Spleen (tissue), 11 donors: ENCODE measurements at regions not wholly inside any gene's neighbourhood (a gene's known extent, or its start where the extent isn't known, plus 50 kb on each side); places are given as distances from the start of the nearest gene placed in this dataset.

Experiments
- DNase-seq: peaks from one replicate; pipeline ENCODE4 v3.0.0-alpha.2; 2020
- H3K27ac ChIP-seq, 8 donors: fragments of 200-600 bp; sonication (generic) in 7 of 8; 1 replicate in 4 of 8; 2 replicates in 4 of 8; pipeline versions ENCODE4 v1.5.0 to v1.8.0; 2016 to 2021; ENCODE audit warnings: inconsistent platforms in 4 of 8, mild to moderate bottlenecking in 4 of 8, moderate library complexity in 1 of 8
- H3K27me3 ChIP-seq, 7 donors: fragments of 200-600 bp; sonication (generic) in 6 of 7; replicated peaks in 1 of 7; 1 replicate in 4 of 7; 2 replicates in 3 of 7; pipeline versions ENCODE4 v1.5.0 to v1.8.0; 2016 to 2021; ENCODE audit warnings: inconsistent platforms in 3 of 7, mild to moderate bottlenecking in 1 of 7
- H3K36me3 ChIP-seq, 6 donors: fragments of 200-600 bp; sonication (generic) in 5 of 6; 1 replicate in 4 of 6; 2 replicates in 2 of 6; pipeline versions ENCODE4 v1.5.0 to v1.8.0; 2016 to 2021; ENCODE audit warnings: inconsistent platforms in 2 of 6
- H3K4me1 ChIP-seq, 6 donors: fragments of 200-600 bp; sonication (generic) in 5 of 6; 1 replicate in 3 of 6; 2 replicates in 3 of 6; pipeline versions ENCODE4 v1.5.0 to v1.8.0; 2016 to 2021; ENCODE audit warnings: inconsistent platforms in 3 of 6
- H3K4me3 ChIP-seq, 8 donors: fragments of 200-600 bp; sonication (generic) in 7 of 8; 1 replicate in 4 of 8; 2 replicates in 4 of 8; pipeline versions ENCODE4 v1.5.0 to v1.8.0; 2016 to 2021; ENCODE audit warnings: inconsistent platforms in 4 of 8, mild to moderate bottlenecking in 4 of 8, moderate library complexity in 2 of 8
- H3K9me3 ChIP-seq, 8 donors: fragments of 200-600 bp; sonication (generic) in 7 of 8; 1 replicate in 4 of 8; 2 replicates in 4 of 8; pipeline versions ENCODE4 v1.5.0 to v1.8.0; 2016 to 2021; ENCODE audit warnings: inconsistent platforms in 4 of 8
- POLR2A ChIP-seq, 3 donors: fragments of 450-650 bp; IDR thresholded peaks; one replicate each; pipeline ENCODE4 v1.5.1; 2017; ENCODE audit warnings: antibody characterized with exemption in 3 of 3, mild to moderate bottlenecking in 1 of 3
- POLR2AphosphoS5 ChIP-seq, 3 donors: sonication (generic); formaldehyde crosslinking; IDR thresholded peaks; one replicate each; pipeline ENCODE4 v1.5.1; 2017; ENCODE audit warnings: antibody characterized with exemption in 3 of 3
- WGBS, 5 donors: extraction: QIAGEN DNeasy Blood & Tissue Kit in 3 of 5; methylation state at CpG; one replicate each; pipeline versions ENCODE4 v1.1.5 to v1.1.7; 2013 to 2018; 5-methylcytosine and 5-hydroxymethylcytosine counted together
- intact Hi-C: fragments of 100-400 bp; cut with DNase I; formaldehyde crosslinking; loops from one replicate; pipeline ENCODE4 v1.15.0; 2023; ENCODE audit warnings: low total_unique reads
- TF ChIP-seq, protein P1 (sequence below), 11 experiments: fragments of 200-600 bp in 7 of 11; fragments of 450-650 bp in 4 of 11; sonication (generic) in 4 of 11; IDR thresholded peaks in 8 of 11; conservative IDR thresholded peaks in 3 of 11; 1 replicate in 7 of 11; 2 replicates in 4 of 11; pipeline versions ENCODE4 v1.4.0 to v1.8.0; 2016 to 2021; ENCODE audit warnings: antibody characterized with exemption in 11 of 11, inconsistent platforms in 4 of 11, mild to moderate bottlenecking in 1 of 11
- donor health status: healthy with polysubstance abuse.
- donor health status: DM: no; HTN: no; CAD: no; lungs with moderate emphysema.
- donor health status: DM: no; HTN: no; CAD: no.
- donor health status: Bipolar disorder and iron deficiency.
- donor health status: healthy.
- donor health status: DM: no; HTN: no; CAD: no.
- donor health status: DM: yes; HTN: yes; CAD: no.

DNA sequence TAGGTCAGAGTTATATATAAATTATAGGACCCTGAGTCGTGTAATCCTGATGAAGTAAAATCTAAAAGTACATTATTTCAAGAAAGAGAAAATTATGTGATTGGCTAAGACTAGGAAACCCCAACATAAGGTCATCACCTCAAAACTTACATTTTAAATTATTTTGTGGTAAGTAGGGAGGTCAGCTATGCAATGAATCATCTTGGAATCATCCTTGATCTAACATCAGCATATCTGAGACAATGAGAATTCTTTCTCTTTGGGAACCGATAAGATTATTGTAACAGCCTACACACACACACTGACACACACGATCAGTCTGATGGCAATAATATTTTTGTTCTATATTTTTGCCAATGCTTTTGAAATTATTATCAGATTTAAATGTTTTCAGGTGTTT lies 904.8 kb upstream of the CHAC2 start:
- WGBS, 5 donors = 80 to 91% (median 87%) methylated on average over 3 of the region's 3 CpGs
- no peak for TF ChIP-seq POLR2A (IDR thresholded peaks at IDR 0.05)
- TF ChIP-seq, protein P1, sequence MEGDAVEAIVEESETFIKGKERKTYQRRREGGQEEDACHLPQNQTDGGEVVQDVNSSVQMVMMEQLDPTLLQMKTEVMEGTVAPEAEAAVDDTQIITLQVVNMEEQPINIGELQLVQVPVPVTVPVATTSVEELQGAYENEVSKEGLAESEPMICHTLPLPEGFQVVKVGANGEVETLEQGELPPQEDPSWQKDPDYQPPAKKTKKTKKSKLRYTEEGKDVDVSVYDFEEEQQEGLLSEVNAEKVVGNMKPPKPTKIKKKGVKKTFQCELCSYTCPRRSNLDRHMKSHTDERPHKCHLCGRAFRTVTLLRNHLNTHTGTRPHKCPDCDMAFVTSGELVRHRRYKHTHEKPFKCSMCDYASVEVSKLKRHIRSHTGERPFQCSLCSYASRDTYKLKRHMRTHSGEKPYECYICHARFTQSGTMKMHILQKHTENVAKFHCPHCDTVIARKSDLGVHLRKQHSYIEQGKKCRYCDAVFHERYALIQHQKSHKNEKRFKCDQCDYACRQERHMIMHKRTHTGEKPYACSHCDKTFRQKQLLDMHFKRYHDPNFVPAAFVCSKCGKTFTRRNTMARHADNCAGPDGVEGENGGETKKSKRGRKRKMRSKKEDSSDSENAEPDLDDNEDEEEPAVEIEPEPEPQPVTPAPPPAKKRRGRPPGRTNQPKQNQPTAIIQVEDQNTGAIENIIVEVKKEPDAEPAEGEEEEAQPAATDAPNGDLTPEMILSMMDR (IDR thresholded peaks at IDR 0.05 in 8 of 11, conservative IDR thresholded peaks at IDR 0.05 in 3 of 11) = no peak
- no peak for TF ChIP-seq POLR2AphosphoS5 (IDR thresholded peaks at IDR 0.05)
- Histone ChIP-seq H3K27me3 (no peaks in the 10 kb centered on the region), H3K9me3 (no peaks in the 10 kb centered on the region), H3K36me3 (no peaks in the 10 kb centered on the region), H3K4me1 (no peaks in the 10 kb centered on the region), H3K27ac (no peak overlapping the region), H3K4me3 (no peak overlapping the region)
- DNase-seq = no peak
- intact Hi-C loops = no loop called here

DNA sequence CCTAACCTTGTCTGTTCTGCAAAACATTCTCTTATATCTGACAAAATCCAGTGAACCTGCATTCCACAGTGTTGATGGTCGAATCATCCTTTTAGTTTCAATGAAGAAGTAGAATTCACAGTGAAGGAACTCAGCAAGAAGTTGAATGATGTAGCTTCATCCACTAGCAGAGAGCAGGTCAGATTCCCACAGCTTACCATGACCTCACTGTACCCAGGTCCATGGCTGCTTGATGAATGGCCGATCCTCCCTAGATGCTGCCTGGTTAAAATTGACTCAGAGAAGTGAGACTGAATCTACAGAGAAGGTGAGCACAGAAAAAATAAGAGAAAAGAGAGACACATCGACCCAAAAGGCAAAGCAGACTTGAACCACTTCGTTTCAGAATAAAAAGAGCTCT lies 906.0 kb upstream of the CHAC2 start:
- H3K4me1 ChIP-seq = no peaks in the 10 kb centered on the region
- no peaks in the 10 kb centered on the region for H3K36me3 ChIP-seq
- TF ChIP-seq, protein P1 (IDR thresholded peaks at IDR 0.05 in 8 of 11, conservative IDR thresholded peaks at IDR 0.05 in 3 of 11) = no peak
- no peak for TF ChIP-seq POLR2AphosphoS5 (IDR thresholded peaks at IDR 0.05)
- TF ChIP-seq POLR2A (IDR thresholded peaks at IDR 0.05) = no peak
- no peak for DNase-seq
- H3K9me3 ChIP-seq = no peaks in the 10 kb centered on the region
- intact Hi-C loops = no loop called here
- H3K27me3 ChIP-seq = no peaks in the 10 kb centered on the region
- no peak overlapping the region for H3K4me3 ChIP-seq
- 62 to 71% (median 65%) methylated on average over 4 of the region's 4 CpGs for WGBS, 5 donors
- H3K27ac ChIP-seq = no peak overlapping the region

DNA sequence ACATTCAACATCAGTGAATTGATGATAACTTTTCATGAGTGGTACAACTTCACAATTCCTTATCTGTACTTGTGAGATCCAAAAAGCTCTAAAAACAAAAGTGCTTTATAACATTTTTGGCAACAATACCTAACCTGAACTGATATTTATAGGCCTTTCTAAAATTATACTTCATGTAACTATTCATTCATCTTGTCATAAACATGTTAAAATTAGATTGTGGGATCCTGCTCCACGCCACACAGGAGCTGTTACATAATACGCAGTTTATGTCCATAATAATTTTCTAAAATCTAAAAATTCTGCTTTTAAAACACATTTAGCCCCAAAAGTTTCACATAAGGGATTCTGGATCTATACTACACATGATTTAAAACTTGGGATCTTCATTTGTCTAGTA lies 908.5 kb upstream of the CHAC2 start:
- H3K36me3 ChIP-seq = no peaks in the 10 kb centered on the region
- WGBS, 5 donors = 38 to 61% (median 54%) methylated on average over 2 of the region's 2 CpGs
- intact Hi-C loops = no loop called here
- no peaks in the 10 kb centered on the region for H3K4me1 ChIP-seq
- no peak for DNase-seq
- no peak for TF ChIP-seq POLR2A (IDR thresholded peaks at IDR 0.05)
- TF ChIP-seq POLR2AphosphoS5 (IDR thresholded peaks at IDR 0.05) = no peak
- TF ChIP-seq, protein P1 (IDR thresholded peaks at IDR 0.05 in 8 of 11, conservative IDR thresholded peaks at IDR 0.05 in 3 of 11) = no peak
- no peak overlapping the region for H3K27ac ChIP-seq
- no peak overlapping the region for H3K4me3 ChIP-seq
- H3K27me3 ChIP-seq = no peaks in the 10 kb centered on the region
- H3K9me3 ChIP-seq = peaks cover 0 to 2% (median 0%) of the 10 kb centered on the region in 8 donors

DNA sequence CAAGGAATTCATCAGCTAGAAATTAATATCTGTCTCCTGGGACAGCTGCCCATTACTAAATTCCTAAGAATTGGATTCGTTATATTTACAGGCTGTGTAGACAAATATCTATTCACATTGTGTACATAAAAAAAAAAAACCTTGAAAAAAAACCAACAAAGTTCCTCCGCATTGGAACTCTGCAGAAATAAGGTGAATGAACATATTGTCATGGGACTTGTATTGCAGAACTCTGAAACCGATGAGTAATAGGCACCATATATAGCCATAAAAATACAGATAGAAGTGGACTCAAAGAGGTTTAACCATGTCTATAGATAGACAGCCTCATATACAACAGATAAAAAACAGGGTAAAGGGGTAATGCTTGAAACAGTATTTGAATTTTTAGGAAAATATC lies 909.9 kb upstream of the CHAC2 start:
- Histone ChIP-seq H3K4me3 (no peak overlapping the region), H3K4me1 (no peaks in the 10 kb centered on the region), H3K9me3 (peaks cover 0 to 3% (median 2%) of the 10 kb centered on the region in 8 donors), H3K27me3 (no peaks in the 10 kb centered on the region), H3K36me3 (no peaks in the 10 kb centered on the region), H3K27ac (no peak overlapping the region)
- intact Hi-C loops = no loop called here
- TF ChIP-seq POLR2AphosphoS5 (IDR thresholded peaks at IDR 0.05) (no peak), POLR2A (IDR thresholded peaks at IDR 0.05) (no peak)
- TF ChIP-seq, protein P1 (IDR thresholded peaks at IDR 0.05 in 8 of 11, conservative IDR thresholded peaks at IDR 0.05 in 3 of 11) = no peak
- no peak for DNase-seq
- WGBS, 5 donors = 80 to 88% (median 85%) methylated on average over 3 of the region's 3 CpGs
